HUES64 (cell line): ENCODE measurements at regions not wholly inside any gene's neighbourhood (a gene's known extent, or its start where the extent isn't known, plus 50 kb on each side); places are given as distances from the start of the nearest gene placed in this dataset.
A peak's percentile ranks its signal among the peaks of the same experiment; 100 is the strongest.

Experiments used
- H3K27ac ChIP-seq: 2 replicates; pipeline ENCODE4 v1.7.0; 2013; ENCODE audit warnings: low read depth, low read length, inconsistent platforms
- H3K27me3 ChIP-seq: 2 replicates; pipeline ENCODE4 v1.6.1; 2013; ENCODE audit warnings: mild to moderate bottlenecking, low read length; ENCODE audit not compliant: insufficient read depth
- H3K36me3 ChIP-seq: 2 replicates; pipeline ENCODE4 v1.6.1; 2013; ENCODE audit warnings: mild to moderate bottlenecking, low read length; ENCODE audit not compliant: insufficient read depth
- H3K4me1 ChIP-seq: 2 replicates; pipeline ENCODE4 v1.6.1; 2013; ENCODE audit warnings: mild to moderate bottlenecking, low read length, moderate library complexity; ENCODE audit not compliant: insufficient read depth
- H3K4me3 ChIP-seq: 2 replicates; pipeline ENCODE4 v1.5.1; 2013; ENCODE audit warnings: mild to moderate bottlenecking, low read length, moderate library complexity
- H3K9ac ChIP-seq: 2 replicates; pipeline ENCODE4 v1.6.1; 2013; ENCODE audit warnings: mild to moderate bottlenecking, low read depth, low read length
- H3K9me3 ChIP-seq: 2 replicates; pipeline ENCODE4 v1.6.1; 2013; ENCODE audit warnings: low read depth, low read length; ENCODE audit not compliant: insufficient read depth
- WGBS: fragments of 150-250, 120-280 bp; methylation state at CpG from one replicate; pipeline ENCODE4 v1.1.7; 2013; ENCODE audit warnings: missing lambda C conversion rate; 5-methylcytosine and 5-hydroxymethylcytosine counted together

- Histone ChIP-seq H3K36me3 (no peaks in the 10 kb centered on the region), H3K4me1 (peaks cover 30% of the 10 kb centered on the region), H3K27me3 (peaks cover 34% of the 10 kb centered on the region), H3K9me3 (no peaks in the 10 kb centered on the region), H3K4me3 (no peak overlapping the region), H3K27ac (peak overlapping the region; percentile 58; the same call in 1 of the 2 replicates), H3K9ac (no peak overlapping the region)
- WGBS: 61% methylated on average over 11 of the region's 11 CpGs
Measured at GRCh38 chr2:105180491-105180972, 61.0 kb upstream of the GPR45 start.

- H3K4me3 ChIP-seq: no peak overlapping the region
- no peak overlapping the region for H3K9ac ChIP-seq
- peaks cover 26% of the 10 kb centered on the region for H3K27me3 ChIP-seq
- H3K9me3 ChIP-seq: no peaks in the 10 kb centered on the region
- no peaks in the 10 kb centered on the region for H3K36me3 ChIP-seq
- no peak overlapping the region for H3K27ac ChIP-seq
- peaks cover 30% of the 10 kb centered on the region for H3K4me1 ChIP-seq
- 82% methylated on average over 6 of the region's 6 CpGs for WGBS
Measured at GRCh38 chr2:105181282-105181681, 60.3 kb upstream of the GPR45 start.

GRCh38 chr2:105183555-105184323 lies 57.8 kb upstream of the GPR45 start:
- WGBS: 93% methylated on average over 8 of the region's 10 CpGs
- H3K27me3 ChIP-seq: peaks cover 1% of the 10 kb centered on the region
- H3K4me1 ChIP-seq: peaks cover 22% of the 10 kb centered on the region
- no peak overlapping the region for H3K9ac ChIP-seq
- H3K27ac ChIP-seq: no peak overlapping the region
- no peaks in the 10 kb centered on the region for H3K9me3 ChIP-seq
- no peak overlapping the region for H3K4me3 ChIP-seq
- no peaks in the 10 kb centered on the region for H3K36me3 ChIP-seq

- Histone ChIP-seq H3K4me3 (no peak overlapping the region), H3K9ac (no peak overlapping the region), H3K4me1 (peaks cover 22% of the 10 kb centered on the region), H3K9me3 (no peaks in the 10 kb centered on the region), H3K27ac (no peak overlapping the region), H3K27me3 (no peaks in the 10 kb centered on the region), H3K36me3 (no peaks in the 10 kb centered on the region)
- 91% methylated on average over 8 of the region's 8 CpGs for WGBS
Measured at GRCh38 chr2:105184420-105184819, 57.1 kb upstream of the GPR45 start.

GRCh38 chr2:105186967-105187498 lies 54.5 kb upstream of the GPR45 start:
- Histone ChIP-seq H3K27me3 (no peaks in the 10 kb centered on the region), H3K9ac (no peak overlapping the region), H3K4me3 (no peak overlapping the region), H3K9me3 (peaks cover 12% of the 10 kb centered on the region), H3K4me1 (0 out of 2 replicates have a peak, but pooled peaks cover 5% of the 10 kb centered on the region), H3K36me3 (no peaks in the 10 kb centered on the region), H3K27ac (no peak overlapping the region)
- 69% methylated on average over 6 of the region's 6 CpGs for WGBS

GRCh38 chr2:105187531-105187930 lies 54.0 kb upstream of the GPR45 start:
- 0 out of 2 replicates have a peak, but pooled peaks cover 5% of the 10 kb centered on the region for H3K4me1 ChIP-seq
- H3K9ac ChIP-seq: no peak overlapping the region
- no peak overlapping the region for H3K27ac ChIP-seq
- WGBS: 86% methylated on average over 6 of the region's 7 CpGs
- H3K27me3 ChIP-seq: no peaks in the 10 kb centered on the region
- H3K9me3 ChIP-seq: peaks cover 12% of the 10 kb centered on the region
- H3K36me3 ChIP-seq: no peaks in the 10 kb centered on the region
- no peak overlapping the region for H3K4me3 ChIP-seq

GRCh38 chr2:105188343-105188742 lies 53.2 kb upstream of the GPR45 start:
- no peak overlapping the region for H3K9ac ChIP-seq
- no peak overlapping the region for H3K27ac ChIP-seq
- no peak overlapping the region for H3K4me3 ChIP-seq
- H3K27me3 ChIP-seq: no peaks in the 10 kb centered on the region
- H3K36me3 ChIP-seq: no peaks in the 10 kb centered on the region
- H3K9me3 ChIP-seq: peaks cover 12% of the 10 kb centered on the region
- WGBS: 93% methylated on average over 4 of the region's 4 CpGs
- 0 out of 2 replicates have a peak, but pooled peaks cover 5% of the 10 kb centered on the region for H3K4me1 ChIP-seq
